DOHH2 (cell line): ENCODE measurements at regions not wholly inside any gene's neighbourhood (a gene's known extent, or its start where the extent isn't known, plus 50 kb on each side); places are given as distances from the start of the nearest gene placed in this dataset.

Experiments used
- H3F3A ChIP-seq: fragments of 200-600 bp; sonication (generic), shearing (Covaris generic); 2 replicates; pipeline ENCODE4 v1.6.0; 2016; ENCODE audit warnings: antibody characterized with exemption, mild to moderate bottlenecking; ENCODE audit not compliant: control insufficient read depth, insufficient read depth
- H3K27ac ChIP-seq: fragments of 200-600 bp; sonication (generic); 2 replicates; pipeline ENCODE4 v1.5.1; 2014; ENCODE audit warnings: low read depth, mild to moderate bottlenecking, low read length, moderate library complexity
- H3K27me3 ChIP-seq: fragments of 200-600 bp; sonication (generic); 2 replicates; pipeline ENCODE4 v1.6.1; 2014; ENCODE audit warnings: mild to moderate bottlenecking, low read length, mixed read lengths; ENCODE audit not compliant: control insufficient read depth
- H3K36me3 ChIP-seq: fragments of 200-600 bp; sonication (generic); 2 replicates; pipeline ENCODE4 v1.6.1; 2014; ENCODE audit warnings: mild to moderate bottlenecking, low read length, moderate library complexity, mixed read lengths; ENCODE audit not compliant: control insufficient read depth
- H3K4me1 ChIP-seq: fragments of 200-600 bp; sonication (generic); 2 replicates; pipeline ENCODE4 v1.6.1; 2014; ENCODE audit warnings: mild to moderate bottlenecking, low read length, mixed read lengths; ENCODE audit not compliant: control insufficient read depth
- H3K4me2 ChIP-seq: fragments of 200-600 bp; sonication (generic); 2 replicates; pipeline ENCODE4 v1.6.0; 2014; ENCODE audit warnings: mild to moderate bottlenecking, low read length, moderate library complexity
- H3K4me3 ChIP-seq: fragments of 200-600 bp; sonication (generic); 2 replicates; pipeline ENCODE4 v1.5.1; 2014; ENCODE audit warnings: mild to moderate bottlenecking, low read length, mixed read lengths
- H3K79me2 ChIP-seq: fragments of 200-600 bp; sonication (generic); 2 replicates; pipeline ENCODE4 v1.6.1; 2014; ENCODE audit warnings: mild to moderate bottlenecking, low read length, mixed read lengths; ENCODE audit not compliant: control insufficient read depth
- H3K9me2 ChIP-seq: fragments of 200-600 bp; sonication (generic); replicated peaks from 2 replicates; pipeline ENCODE4 v1.6.1; 2014; ENCODE audit warnings: mild to moderate bottlenecking, low read length, mixed read lengths; ENCODE audit not compliant: control insufficient read depth
- H3K9me3 ChIP-seq: fragments of 200-600 bp; sonication (generic); 2 replicates; pipeline ENCODE4 v1.6.1; 2014; ENCODE audit warnings: antibody characterized with exemption, low read length, mixed read lengths; ENCODE audit not compliant: control insufficient read depth, insufficient read depth
- H4K20me1 ChIP-seq: fragments of 200-600 bp; sonication (generic); 2 replicates; pipeline ENCODE4 v1.6.0; 2014; ENCODE audit warnings: low read depth, mild to moderate bottlenecking, antibody characterized with exemption, low read length, moderate library complexity; ENCODE audit not compliant: control insufficient read depth, insufficient read depth
- CTCF ChIP-seq: fragments of 200-600 bp; sonication (generic); IDR thresholded peaks from one replicate; pipeline ENCODE4 v1.5.1; 2014; ENCODE audit warnings: antibody characterized with exemption, mild to moderate bottlenecking, low read depth, low read length; ENCODE audit not compliant: poor library complexity, severe bottlenecking
- EZH2phosphoT487 ChIP-seq: fragments of 200-600 bp; sonication (generic); IDR thresholded peaks from 2 replicates; pipeline ENCODE4 v1.6.1; 2017; ENCODE audit warnings: borderline replicate concordance, mild to moderate bottlenecking, antibody characterized with exemption, low read length, moderate library complexity, mixed read lengths

DNA sequence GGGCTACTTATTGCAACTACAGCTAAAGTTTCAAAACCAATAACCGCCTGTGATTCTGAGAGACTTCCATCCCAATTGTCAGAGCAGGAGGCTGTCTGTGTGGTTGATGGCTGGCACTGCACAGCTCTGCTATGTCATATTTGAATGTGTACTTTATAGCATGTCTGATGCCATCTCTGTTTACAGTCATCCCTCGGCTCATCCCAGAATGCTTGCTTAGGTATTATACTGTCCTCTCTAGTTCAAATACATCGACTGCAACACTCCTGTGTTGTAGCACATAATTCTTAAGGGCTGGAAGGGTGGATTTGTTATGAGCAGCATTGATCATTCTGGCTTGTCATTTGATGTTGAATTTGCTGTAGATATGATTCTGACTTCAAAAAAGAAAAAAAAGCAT lies 1617.5 kb upstream of the TENM3 start:
- Histone ChIP-seq H3K4me2 (no peak overlapping the region), H4K20me1 (no peaks in the 10 kb centered on the region), H3K79me2 (no peaks in the 10 kb centered on the region), H3K9me2 (no peaks in the 10 kb centered on the region), H3K4me3 (no peak overlapping the region), H3K27me3 (no peaks in the 10 kb centered on the region), H3K9me3 (no peaks in the 10 kb centered on the region), H3K4me1 (no peaks in the 10 kb centered on the region), H3K36me3 (no peaks in the 10 kb centered on the region), H3K27ac (no peak overlapping the region), H3F3A (no peaks in the 10 kb centered on the region)
- no peak for TF ChIP-seq CTCF
- TF ChIP-seq EZH2phosphoT487: no peak

- no peaks in the 10 kb centered on the region for H3K9me3 ChIP-seq
- H3K4me1 ChIP-seq: no peaks in the 10 kb centered on the region
- no peaks in the 10 kb centered on the region for H3K27me3 ChIP-seq
- H3K9me2 ChIP-seq: no peaks in the 10 kb centered on the region
- H3K27ac ChIP-seq: no peak overlapping the region
- H3K36me3 ChIP-seq: no peaks in the 10 kb centered on the region
- no peak overlapping the region for H3K4me3 ChIP-seq
- TF ChIP-seq CTCF (no peak), EZH2phosphoT487 (no peak)
- no peak overlapping the region for H3K4me2 ChIP-seq
- H3F3A ChIP-seq: no peaks in the 10 kb centered on the region
- H3K79me2 ChIP-seq: no peaks in the 10 kb centered on the region
- no peaks in the 10 kb centered on the region for H4K20me1 ChIP-seq
These were observed 1613.1 kb upstream of the TENM3 start for GRCh38 chr4:180630012-180630665.

GRCh38 chr4:180634306-180634705 lies 1608.9 kb upstream of the TENM3 start:
- H3K9me2 ChIP-seq: no peaks in the 10 kb centered on the region
- no peak overlapping the region for H3K4me3 ChIP-seq
- H3K79me2 ChIP-seq: no peaks in the 10 kb centered on the region
- H4K20me1 ChIP-seq: no peaks in the 10 kb centered on the region
- TF ChIP-seq EZH2phosphoT487: no peak
- TF ChIP-seq CTCF: no peak
- no peaks in the 10 kb centered on the region for H3F3A ChIP-seq
- H3K27me3 ChIP-seq: no peaks in the 10 kb centered on the region
- no peaks in the 10 kb centered on the region for H3K36me3 ChIP-seq
- H3K4me2 ChIP-seq: no peak overlapping the region
- H3K4me1 ChIP-seq: no peaks in the 10 kb centered on the region
- no peak overlapping the region for H3K27ac ChIP-seq
- H3K9me3 ChIP-seq: no peaks in the 10 kb centered on the region

GRCh38 chr4:180635281-180635680 lies 1607.9 kb upstream of the TENM3 start:
- Histone ChIP-seq H3K9me3 (no peaks in the 10 kb centered on the region), H3K4me1 (no peaks in the 10 kb centered on the region), H3K79me2 (no peaks in the 10 kb centered on the region), H4K20me1 (no peaks in the 10 kb centered on the region), H3K27me3 (no peaks in the 10 kb centered on the region), H3K4me2 (no peak overlapping the region), H3K36me3 (no peaks in the 10 kb centered on the region), H3K9me2 (no peaks in the 10 kb centered on the region), H3K4me3 (no peak overlapping the region), H3K27ac (no peak overlapping the region), H3F3A (no peaks in the 10 kb centered on the region)
- TF ChIP-seq CTCF: no peak
- TF ChIP-seq EZH2phosphoT487: no peak
